GM12878 (cell line): ENCODE measurements at regions not wholly inside any gene's neighbourhood (a gene's known extent, or its start where the extent isn't known, plus 50 kb on each side); places are given as distances from the start of the nearest gene placed in this dataset.

Experiments used
- ASH2L ChIP-seq: fragments of 300-600, 200-600 bp; sonication (generic); IDR thresholded peaks from 2 replicates; pipeline ENCODE4 v1.6.1; 2017; ENCODE audit warnings: low read depth, mild to moderate bottlenecking, borderline replicate concordance
- IRF4 ChIP-seq: IDR thresholded peaks from 2 replicates; pipeline ENCODE4 v1.6.1; 2011; ENCODE audit warnings: low read depth, low read length
- POLR2A ChIP-seq: IDR thresholded peaks from 2 replicates; pipeline ENCODE4 v1.6.1; 2011; ENCODE audit warnings: low read depth, mild to moderate bottlenecking, low read length
- RCOR1 ChIP-seq: conservative IDR thresholded peaks from 2 replicates; pipeline ENCODE4 v1.6.1; 2012; ENCODE audit warnings: low read depth, low read length, improper control_type of control experiment
- SP1 ChIP-seq: IDR thresholded peaks from one replicate; pipeline ENCODE4 v1.6.1; 2011; ENCODE audit warnings: low read depth, low read length
- TAF1 ChIP-seq: IDR thresholded peaks from 2 replicates; pipeline ENCODE4 v1.6.1; 2011; ENCODE audit warnings: mild to moderate bottlenecking, low read depth, low read length, borderline replicate concordance
- ZBED1 ChIP-seq: IDR thresholded peaks from 2 replicates; pipeline ENCODE4 v1.6.1; 2016; ENCODE audit warnings: borderline replicate concordance

- TF ChIP-seq TAF1 (no peak), ZBED1 (no peak), RCOR1 (no peak), IRF4 (no peak), ASH2L (no peak), SP1 (no peak), POLR2A (no peak)
Observed at GRCh38 chr9:107971241-107971640, 481.7 kb upstream of the KLF4 start.
